Mesendoderm (in vitro differentiated cells): ENCODE measurements at regions not wholly inside any gene's neighbourhood (a gene's known extent, or its start where the extent isn't known, plus 50 kb on each side); places are given as distances from the start of the nearest gene placed in this dataset.
"Not testable (repeated sequence)": the region's sequence is repeated elsewhere in the genome, so short reads cannot be mapped to it uniquely, and the experiment has no call there.

Source experiments
- DNase-seq: peaks from one replicate; pipeline ENCODE4 v3.0.0; 2013
- H2AK5ac ChIP-seq: 2 replicates; pipeline ENCODE4 v1.6.1; 2013; ENCODE audit warnings: low read length, inconsistent platforms
- H2BK120ac ChIP-seq: 2 replicates; pipeline ENCODE4 v1.6.1; 2013; ENCODE audit warnings: low read depth, mild to moderate bottlenecking, low read length, moderate library complexity, mixed read lengths
- H2BK15ac ChIP-seq: replicated peaks from 2 replicates; pipeline ENCODE4 v1.6.1; 2013; ENCODE audit warnings: low read depth, mild to moderate bottlenecking, moderate library complexity
- H2BK5ac ChIP-seq: 2 replicates; pipeline ENCODE4 v1.6.1; 2013; ENCODE audit warnings: low read length, inconsistent platforms
- H3K18ac ChIP-seq: 2 replicates; pipeline ENCODE4 v1.6.1; 2013; ENCODE audit warnings: mild to moderate bottlenecking, low read length, mixed read lengths
- H3K23ac ChIP-seq: one replicate; pipeline ENCODE4 v1.6.1; 2013; ENCODE audit warnings: low read length
- H3K27ac ChIP-seq: 2 replicates; pipeline ENCODE4 v1.5.1; 2013; ENCODE audit warnings: low read depth, mild to moderate bottlenecking, inconsistent platforms, low read length, moderate library complexity
- H3K27me3 ChIP-seq: 2 replicates; pipeline ENCODE4 v1.6.1; 2013; ENCODE audit warnings: low read length, control low read depth, mild to moderate bottlenecking, inconsistent platforms; ENCODE audit not compliant: insufficient read depth, poor library complexity
- H3K36me3 ChIP-seq: 2 replicates; pipeline ENCODE4 v1.6.1; 2013; ENCODE audit warnings: low read length, inconsistent platforms; ENCODE audit not compliant: control insufficient read depth, insufficient read depth
- H3K4ac ChIP-seq: one replicate; pipeline ENCODE4 v1.6.1; 2013; ENCODE audit warnings: low read depth, mild to moderate bottlenecking, low read length, moderate library complexity
- H3K4me1 ChIP-seq: 2 replicates; pipeline ENCODE4 v1.6.1; 2013; ENCODE audit warnings: low read depth, low read length, inconsistent platforms; ENCODE audit not compliant: control insufficient read depth
- H3K4me2 ChIP-seq: 2 replicates; pipeline ENCODE4 v1.6.1; 2013; ENCODE audit warnings: low read length
- H3K4me3 ChIP-seq: 2 replicates; pipeline ENCODE4 v1.5.1; 2013; ENCODE audit warnings: mild to moderate bottlenecking, low read length
- H3K56ac ChIP-seq: one replicate; pipeline ENCODE4 v1.6.1; 2013; ENCODE audit warnings: low read length
- H3K79me1 ChIP-seq: 2 replicates; pipeline ENCODE4 v1.6.1; 2013; ENCODE audit warnings: low read length, inconsistent platforms
- H3K79me2 ChIP-seq: 2 replicates; pipeline ENCODE4 v1.6.1; 2013; ENCODE audit warnings: mild to moderate bottlenecking, low read length; ENCODE audit not compliant: control insufficient read depth, insufficient read depth
- H3K9ac ChIP-seq: 2 replicates; pipeline ENCODE4 v1.6.1; 2013; ENCODE audit warnings: low read length, inconsistent platforms
- H4K5ac ChIP-seq: one replicate; pipeline ENCODE4 v1.6.1; 2013; ENCODE audit warnings: low read length
- H4K8ac ChIP-seq: one replicate; pipeline ENCODE4 v1.6.1; 2013; ENCODE audit warnings: low read depth, mild to moderate bottlenecking, control low read depth, low read length, moderate library complexity
- WGBS: extraction: QIAGEN DNeasy Blood & Tissue Kit; methylation state at CpG from one replicate; pipeline ENCODE4 v1.1.7; 2013; ENCODE audit warnings: low lambda C conversion rate, missing lambda C conversion rate; ENCODE audit not compliant: insufficient coverage; ENCODE audit errors: extremely low coverage; 5-methylcytosine and 5-hydroxymethylcytosine counted together

GRCh38 chrX:46322929-46323328 is 222.3 kb downstream of the ZNF674 start:
- not testable (repeated sequence) for H2BK120ac ChIP-seq, H4K8ac ChIP-seq, H3K4ac ChIP-seq, H3K18ac ChIP-seq, H2BK15ac ChIP-seq, H2BK5ac ChIP-seq, H3K4me2 ChIP-seq, H3K79me1 ChIP-seq, DNase-seq, H3K56ac ChIP-seq, H2AK5ac ChIP-seq, H3K27ac ChIP-seq, H3K27me3 ChIP-seq, H3K36me3 ChIP-seq, H3K4me1 ChIP-seq, H3K9ac ChIP-seq, H3K23ac ChIP-seq, H3K79me2 ChIP-seq, H4K5ac ChIP-seq, H3K4me3 ChIP-seq
- no CpG with 5 or more reads among the region's 5 CpGs for WGBS

- Histone ChIP-seq H3K79me1 (no peaks in the 10 kb centered on the region), H3K4me2 (no peak overlapping the region), H4K8ac (no peak overlapping the region), H3K79me2 (no peaks in the 10 kb centered on the region), H3K36me3 (no peaks in the 10 kb centered on the region), H3K9ac (no peak overlapping the region), H3K27ac (no peak overlapping the region), H2AK5ac (no peak overlapping the region), H3K4ac (no peak overlapping the region), H3K4me3 (no peak overlapping the region), H3K18ac (no peak overlapping the region), H4K5ac (no peak overlapping the region), H2BK120ac (no peak overlapping the region), H2BK15ac (no peak overlapping the region), H3K23ac (no peak overlapping the region), H3K27me3 (no peaks in the 10 kb centered on the region), H3K4me1 (no peaks in the 10 kb centered on the region), H2BK5ac (no peak overlapping the region), H3K56ac (no peak overlapping the region)
- DNase-seq: no peak
These were observed 223.5 kb downstream of the ZNF674 start for GRCh38 chrX:46321676-46322075.

- H3K4me2 ChIP-seq: no peak overlapping the region
- H3K4me3 ChIP-seq: no peak overlapping the region
- H4K8ac ChIP-seq: no peak overlapping the region
- H3K79me1 ChIP-seq: no peaks in the 10 kb centered on the region
- H3K23ac ChIP-seq: no peak overlapping the region
- H3K18ac ChIP-seq: no peak overlapping the region
- no peaks in the 10 kb centered on the region for H3K27me3 ChIP-seq
- no peak overlapping the region for H4K5ac ChIP-seq
- no peak overlapping the region for H2AK5ac ChIP-seq
- no peak overlapping the region for H2BK15ac ChIP-seq
- no peaks in the 10 kb centered on the region for H3K36me3 ChIP-seq
- no peaks in the 10 kb centered on the region for H3K4me1 ChIP-seq
- H3K4ac ChIP-seq: no peak overlapping the region
- H3K79me2 ChIP-seq: no peaks in the 10 kb centered on the region
- no peak overlapping the region for H3K56ac ChIP-seq
- WGBS: no CpG with 5 or more reads among the region's 1 CpG
- H2BK5ac ChIP-seq: no peak overlapping the region
- H3K27ac ChIP-seq: no peak overlapping the region
- H3K9ac ChIP-seq: no peak overlapping the region
- DNase-seq: no peak
- H2BK120ac ChIP-seq: no peak overlapping the region
These were observed 225.5 kb downstream of the ZNF674 start for GRCh38 chrX:46319750-46320149.

- H2BK15ac ChIP-seq: no peak overlapping the region
- no peak overlapping the region for H2BK5ac ChIP-seq
- H2AK5ac ChIP-seq: no peak overlapping the region
- no peak overlapping the region for H3K27ac ChIP-seq
- no peaks in the 10 kb centered on the region for H3K4me1 ChIP-seq
- H2BK120ac ChIP-seq: no peak overlapping the region
- H3K18ac ChIP-seq: no peak overlapping the region
- no peak overlapping the region for H3K9ac ChIP-seq
- no peak overlapping the region for H3K4me3 ChIP-seq
- H4K8ac ChIP-seq: no peak overlapping the region
- H4K5ac ChIP-seq: no peak overlapping the region
- WGBS: no CpG with 5 or more reads among the region's 3 CpGs
- H3K23ac ChIP-seq: no peak overlapping the region
- H3K79me1 ChIP-seq: no peaks in the 10 kb centered on the region
- no peaks in the 10 kb centered on the region for H3K36me3 ChIP-seq
- no peaks in the 10 kb centered on the region for H3K27me3 ChIP-seq
- H3K4ac ChIP-seq: no peak overlapping the region
- no peak overlapping the region for H3K4me2 ChIP-seq
- no peak for DNase-seq
- no peak overlapping the region for H3K56ac ChIP-seq
- H3K79me2 ChIP-seq: no peaks in the 10 kb centered on the region
These were observed 226.7 kb downstream of the ZNF674 start for GRCh38 chrX:46318551-46318950.

DNA sequence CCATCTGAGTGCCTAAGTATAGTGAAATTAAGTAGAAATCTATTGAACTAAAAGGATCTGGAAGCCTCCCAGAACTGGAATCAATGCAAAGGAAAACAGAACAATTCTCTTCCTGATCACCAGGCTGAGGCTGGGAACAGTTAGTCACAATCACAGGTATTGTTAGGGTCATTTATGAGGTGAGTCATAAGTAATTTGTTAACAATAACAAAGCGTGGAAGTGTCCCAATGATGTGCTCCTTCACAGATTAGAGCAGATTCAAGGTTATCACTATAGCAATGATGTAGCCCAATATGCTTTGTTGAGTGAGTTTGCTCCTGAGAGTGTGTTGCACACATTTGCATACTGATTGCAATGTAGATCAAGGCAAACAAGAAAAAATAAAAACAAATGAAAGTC is 228.1 kb downstream of the ZNF674 start:
- no peaks in the 10 kb centered on the region for H3K27me3 ChIP-seq
- no peak overlapping the region for H2BK5ac ChIP-seq
- no peak overlapping the region for H2AK5ac ChIP-seq
- H2BK120ac ChIP-seq: no peak overlapping the region
- no peak overlapping the region for H2BK15ac ChIP-seq
- H3K4me1 ChIP-seq: no peaks in the 10 kb centered on the region
- no CpG with 5 or more reads among the region's 1 CpG for WGBS
- no peaks in the 10 kb centered on the region for H3K36me3 ChIP-seq
- H3K23ac ChIP-seq: no peak overlapping the region
- H3K9ac ChIP-seq: no peak overlapping the region
- no peak overlapping the region for H4K8ac ChIP-seq
- H4K5ac ChIP-seq: no peak overlapping the region
- no peak overlapping the region for H3K56ac ChIP-seq
- no peak overlapping the region for H3K4ac ChIP-seq
- no peak overlapping the region for H3K18ac ChIP-seq
- no peak overlapping the region for H3K4me2 ChIP-seq
- DNase-seq: peak; percentile 13
- H3K79me1 ChIP-seq: no peaks in the 10 kb centered on the region
- no peaks in the 10 kb centered on the region for H3K79me2 ChIP-seq
- no peak overlapping the region for H3K27ac ChIP-seq
- H3K4me3 ChIP-seq: no peak overlapping the region

GRCh38 chrX:46311581-46312120 is 233.6 kb downstream of the ZNF674 start:
- H2BK120ac ChIP-seq: no peak overlapping the region
- H3K79me1 ChIP-seq: no peaks in the 10 kb centered on the region
- no peak overlapping the region for H2AK5ac ChIP-seq
- H2BK5ac ChIP-seq: no peak overlapping the region
- WGBS: no CpG with 5 or more reads among the region's 4 CpGs
- H3K56ac ChIP-seq: no peak overlapping the region
- no peak overlapping the region for H3K27ac ChIP-seq
- no peak overlapping the region for H4K8ac ChIP-seq
- no peak overlapping the region for H4K5ac ChIP-seq
- H3K4ac ChIP-seq: no peak overlapping the region
- no peak overlapping the region for H3K9ac ChIP-seq
- no peak overlapping the region for H3K23ac ChIP-seq
- no peak overlapping the region for H3K4me3 ChIP-seq
- no peaks in the 10 kb centered on the region for H3K4me1 ChIP-seq
- H3K27me3 ChIP-seq: no peaks in the 10 kb centered on the region
- no peak for DNase-seq
- no peak overlapping the region for H2BK15ac ChIP-seq
- H3K18ac ChIP-seq: no peak overlapping the region
- H3K36me3 ChIP-seq: no peaks in the 10 kb centered on the region
- H3K79me2 ChIP-seq: no peaks in the 10 kb centered on the region
- no peak overlapping the region for H3K4me2 ChIP-seq
